Panc1 (cell line): ENCODE measurements at regions not wholly inside any gene's neighbourhood (a gene's known extent, or its start where the extent isn't known, plus 50 kb on each side); places are given as distances from the start of the nearest gene placed in this dataset.
"Not testable (repeated sequence)": the region's sequence is repeated elsewhere in the genome, so short reads cannot be mapped to it uniquely, and the experiment has no call there.

Experiments
- POLR2AphosphoS5 ChIP-seq: IDR thresholded peaks from 2 replicates; pipeline ENCODE4 v1.6.1; 2012; ENCODE audit warnings: mild to moderate bottlenecking, low read depth, low read length, moderate library complexity
- REST ChIP-seq, 2 experiments: IDR thresholded peaks; 2 replicates each; pipeline ENCODE4 v1.6.1; 2011 to 2012; ENCODE audit warnings: low read depth in 2 of 2, control low read depth in 1 of 2, low read length in 1 of 2, mild to moderate bottlenecking in 1 of 2, moderate library complexity in 1 of 2; ENCODE audit not compliant: insufficient read depth in 1 of 2
- TF ChIP-seq, protein P1 (sequence below): fragments of 450-650 bp; IDR thresholded peaks from 2 replicates; pipeline ENCODE4 v1.5.1; 2017; ENCODE audit warnings: mild to moderate bottlenecking

DNA sequence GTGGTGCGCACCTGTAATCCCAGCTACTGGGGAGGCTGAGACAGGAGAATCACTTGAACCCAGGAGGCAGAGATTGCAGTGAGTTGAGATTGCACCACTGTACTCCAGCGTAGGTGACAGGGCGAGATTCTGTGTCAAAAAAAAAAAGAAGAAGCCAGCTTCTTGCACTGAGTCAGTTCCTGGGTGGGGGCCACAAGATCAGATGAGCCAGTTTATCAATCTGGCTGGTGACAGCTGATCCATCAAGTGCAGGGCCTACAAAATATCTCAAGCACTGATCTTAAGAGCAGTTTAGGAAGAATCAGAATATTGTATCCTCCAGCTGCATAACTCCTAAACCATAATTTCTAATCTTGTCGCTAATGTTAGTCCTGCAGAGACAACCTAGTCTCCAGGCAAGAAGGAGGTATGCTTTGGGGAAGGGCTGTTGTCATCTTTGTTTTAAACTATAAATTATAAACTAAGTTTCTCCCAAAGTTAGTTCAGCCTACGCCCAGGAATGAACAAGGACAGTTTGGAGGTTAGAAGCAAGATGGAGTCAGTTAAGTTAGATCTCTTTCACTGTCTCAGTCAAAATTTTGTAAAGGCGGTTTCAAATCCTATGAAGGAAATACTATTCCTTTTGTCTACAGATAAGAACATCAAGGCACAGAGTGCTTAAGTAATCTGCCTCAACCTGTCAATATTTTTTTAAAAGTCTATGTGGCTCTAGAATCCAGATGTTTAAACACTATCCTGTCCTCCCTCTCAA, 139.0 kb upstream of the NUDT4 start:
- TF ChIP-seq, protein P1, sequence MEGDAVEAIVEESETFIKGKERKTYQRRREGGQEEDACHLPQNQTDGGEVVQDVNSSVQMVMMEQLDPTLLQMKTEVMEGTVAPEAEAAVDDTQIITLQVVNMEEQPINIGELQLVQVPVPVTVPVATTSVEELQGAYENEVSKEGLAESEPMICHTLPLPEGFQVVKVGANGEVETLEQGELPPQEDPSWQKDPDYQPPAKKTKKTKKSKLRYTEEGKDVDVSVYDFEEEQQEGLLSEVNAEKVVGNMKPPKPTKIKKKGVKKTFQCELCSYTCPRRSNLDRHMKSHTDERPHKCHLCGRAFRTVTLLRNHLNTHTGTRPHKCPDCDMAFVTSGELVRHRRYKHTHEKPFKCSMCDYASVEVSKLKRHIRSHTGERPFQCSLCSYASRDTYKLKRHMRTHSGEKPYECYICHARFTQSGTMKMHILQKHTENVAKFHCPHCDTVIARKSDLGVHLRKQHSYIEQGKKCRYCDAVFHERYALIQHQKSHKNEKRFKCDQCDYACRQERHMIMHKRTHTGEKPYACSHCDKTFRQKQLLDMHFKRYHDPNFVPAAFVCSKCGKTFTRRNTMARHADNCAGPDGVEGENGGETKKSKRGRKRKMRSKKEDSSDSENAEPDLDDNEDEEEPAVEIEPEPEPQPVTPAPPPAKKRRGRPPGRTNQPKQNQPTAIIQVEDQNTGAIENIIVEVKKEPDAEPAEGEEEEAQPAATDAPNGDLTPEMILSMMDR = not testable (repeated sequence)
- not testable (repeated sequence) for TF ChIP-seq POLR2AphosphoS5; REST (IDR thresholded peaks at IDR 0.05; ENCODE audit: insufficient read depth in 1 of 2, low read depth in 2 of 2, low read length in 1 of 2)
